Sigmoid colon (tissue), 4 donors: ENCODE measurements at regions not wholly inside any gene's neighbourhood (a gene's known extent, or its start where the extent isn't known, plus 50 kb on each side); places are given as distances from the start of the nearest gene placed in this dataset.

ENCODE experiments used
- CTCF ChIP-seq, 4 experiments: fragments of 450-650 bp in 3 of 4; fragments of 200-600 bp in 1 of 4; IDR thresholded peaks; one replicate each; pipeline ENCODE4 v1.5.1; 2016 to 2019; ENCODE audit warnings: antibody characterized with exemption in 4 of 4, mild to moderate bottlenecking in 3 of 4, moderate library complexity in 2 of 4
- POLR2A ChIP-seq, 2 donors: fragments of 450-650 bp; IDR thresholded peaks; one replicate each; pipeline ENCODE4 v1.6.1; 2016; ENCODE audit warnings: antibody characterized with exemption in 2 of 2, mild to moderate bottlenecking in 2 of 2, moderate library complexity in 2 of 2
- POLR2AphosphoS5 ChIP-seq, 4 donors: sonication (generic); formaldehyde crosslinking; IDR thresholded peaks; one replicate each; pipeline ENCODE4 v1.6.1; 2017; ENCODE audit warnings: antibody characterized with exemption in 4 of 4

GRCh38 chr3:168218600-168218999 lies 122.9 kb upstream of the GOLIM4 start:
- TF ChIP-seq CTCF (IDR thresholded peaks at IDR 0.05) (no peak), POLR2AphosphoS5 (IDR thresholded peaks at IDR 0.05) (no peak), POLR2A (IDR thresholded peaks at IDR 0.05) (no peak)
